Thoracic aorta (tissue), 2 donors: ENCODE measurements at regions not wholly inside any gene's neighbourhood (a gene's known extent, or its start where the extent isn't known, plus 50 kb on each side); places are given as distances from the start of the nearest gene placed in this dataset.

Source experiments
- ATAC-seq: fragments of 150-250 bp; one replicate; pipeline ENCODE4 v1.8.0; 2017; ENCODE audit warnings: low read depth; ENCODE audit not compliant: insufficient number of reproducible peaks, low FRiP score
- DNase-seq: peaks from one replicate; pipeline ENCODE4 v3.0.0-alpha.2; 2020; ENCODE audit warnings: low spot score
- H3K27ac ChIP-seq, 2 donors: fragments of 200-600 bp; sonication (generic); 1 replicate in 1 of 2; 2 replicates in 1 of 2; pipeline ENCODE4 v1.5.1; 2016; ENCODE audit warnings: mild to moderate bottlenecking in 2 of 2, moderate library complexity in 2 of 2
- H3K27me3 ChIP-seq: fragments of 200-600 bp; sonication (generic); replicated peaks from 2 replicates; pipeline ENCODE4 v1.6.0; 2016; ENCODE audit warnings: mild to moderate bottlenecking; ENCODE audit not compliant: insufficient read depth
- H3K36me3 ChIP-seq: fragments of 200-600 bp; sonication (generic); one replicate; pipeline ENCODE4 v1.5.1; 2016
- H3K4me1 ChIP-seq, 2 donors: fragments of 200-600 bp; sonication (generic); 1 replicate in 1 of 2; 2 replicates in 1 of 2; pipeline versions ENCODE4 v1.5.1 to v1.6.0; 2016; ENCODE audit warnings: low read depth in 2 of 2, mild to moderate bottlenecking in 1 of 2; ENCODE audit not compliant: control insufficient read depth in 1 of 2
- H3K4me3 ChIP-seq: fragments of 200-600 bp; sonication (generic); 2 replicates; pipeline ENCODE4 v1.5.1; 2016; ENCODE audit warnings: mild to moderate bottlenecking
- H3K9me3 ChIP-seq: fragments of 200-600 bp; sonication (generic); 2 replicates; pipeline ENCODE4 v1.5.1; 2016
- CTCF ChIP-seq: fragments of 200-600 bp; sonication (generic); IDR thresholded peaks from one replicate; pipeline ENCODE4 v1.5.1; 2019; ENCODE audit warnings: antibody characterized with exemption

- no peaks in the 10 kb centered on the region for H3K36me3 ChIP-seq
- ATAC-seq (no peak), DNase-seq (no peak)
- H3K4me1 ChIP-seq = peaks cover 7 to 8% of the 10 kb centered on the region in 2 donors
- no peaks in the 10 kb centered on the region for H3K9me3 ChIP-seq
- H3K27ac ChIP-seq = no peak overlapping the region
- no peak for TF ChIP-seq CTCF
- no peak overlapping the region for H3K4me3 ChIP-seq
- no peaks in the 10 kb centered on the region for H3K27me3 ChIP-seq
Measured at GRCh38 chr17:65279456-65279855, 142.3 kb downstream of the RGS9 start.

- Histone ChIP-seq H3K36me3 (no peaks in the 10 kb centered on the region), H3K9me3 (no peaks in the 10 kb centered on the region), H3K27me3 (no peaks in the 10 kb centered on the region), H3K4me1 (peaks cover 7 to 8% of the 10 kb centered on the region in 2 donors), H3K4me3 (no peak overlapping the region), H3K27ac (no peak overlapping the region)
- ATAC-seq (no peak), DNase-seq (no peak)
- no peak for TF ChIP-seq CTCF
Measured at GRCh38 chr17:65278820-65279184, 141.6 kb downstream of the RGS9 start.

- peak overlapping the region in 1 of 2 donors; percentile 77 for H3K27ac ChIP-seq
- H3K27me3 ChIP-seq = no peaks in the 10 kb centered on the region
- H3K4me1 ChIP-seq = peaks cover 7 to 8% of the 10 kb centered on the region in 2 donors
- peak overlapping the region; percentile 63 for H3K4me3 ChIP-seq
- H3K9me3 ChIP-seq = no peaks in the 10 kb centered on the region
- DNase-seq = no peak
- ATAC-seq = no peak
- no peaks in the 10 kb centered on the region for H3K36me3 ChIP-seq
- TF ChIP-seq CTCF = peak; percentile 30
Measured at GRCh38 chr17:65278050-65278819, 141.1 kb downstream of the RGS9 start.

- no peak for DNase-seq
- H3K27ac ChIP-seq = peak overlapping the region in 1 of 2 donors; percentile 77
- H3K9me3 ChIP-seq = no peaks in the 10 kb centered on the region
- H3K4me1 ChIP-seq = peaks cover 7 to 8% of the 10 kb centered on the region in 2 donors
- no peak for TF ChIP-seq CTCF
- peak overlapping the region; percentile 63 for H3K4me3 ChIP-seq
- H3K27me3 ChIP-seq = no peaks in the 10 kb centered on the region
- no peak for ATAC-seq
- no peaks in the 10 kb centered on the region for H3K36me3 ChIP-seq
Measured at GRCh38 chr17:65277576-65277975, 140.4 kb downstream of the RGS9 start.
